ENCODE measurements at regions not wholly inside any gene's neighbourhood (a gene's known extent, or its start where the extent isn't known, plus 50 kb on each side); places are given as distances from the start of the nearest gene placed in this dataset.

DNA sequence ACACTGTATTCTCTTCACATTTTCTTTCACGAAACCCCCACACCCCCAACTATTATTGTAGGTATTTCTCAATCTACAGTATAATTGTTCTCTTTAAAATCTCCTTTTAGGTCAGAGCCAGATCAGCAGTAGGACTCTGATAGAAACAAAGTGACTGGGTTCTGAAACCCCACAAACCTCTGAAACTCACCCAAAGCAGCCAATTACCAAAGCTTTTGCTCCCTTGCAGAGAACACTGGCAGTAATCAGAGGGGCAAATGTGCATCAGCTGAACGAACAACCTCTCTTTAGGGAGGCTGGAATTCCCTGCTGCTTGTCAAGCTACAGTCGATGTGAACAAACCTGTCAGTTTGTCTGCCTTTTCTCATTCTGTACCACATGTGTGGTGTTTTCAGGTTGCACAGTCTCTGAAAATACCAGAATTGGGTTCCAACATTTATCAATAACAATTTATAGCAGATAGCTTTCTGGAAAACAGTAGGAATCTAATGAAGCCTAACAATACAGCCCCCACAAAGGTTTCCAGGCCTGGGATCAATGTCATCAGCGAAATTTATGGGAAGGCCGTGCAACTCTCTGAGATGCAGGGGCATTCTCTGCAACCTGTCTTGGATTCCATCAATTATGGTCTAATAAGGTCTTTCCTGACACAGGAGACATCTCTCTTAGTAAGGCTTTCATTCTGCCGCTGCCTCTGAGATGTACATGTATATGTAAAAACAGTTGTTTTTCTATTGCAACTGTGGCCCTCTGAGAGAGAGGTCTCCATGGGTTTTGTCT lies 395.9 kb downstream of the GPAT3 start:
- CTCF ChIA-PET = interaction anchor here (2.0 kb wide), 1 partner anchor 18 kb away, joined by 4 read pairs; no protein-coding TSS in a partner anchor
- POLR2A ChIA-PET = no interaction called here
- no peak for DNase-seq (ENCODE audit: extremely low spot score)
- TF ChIP-seq, protein P1, sequence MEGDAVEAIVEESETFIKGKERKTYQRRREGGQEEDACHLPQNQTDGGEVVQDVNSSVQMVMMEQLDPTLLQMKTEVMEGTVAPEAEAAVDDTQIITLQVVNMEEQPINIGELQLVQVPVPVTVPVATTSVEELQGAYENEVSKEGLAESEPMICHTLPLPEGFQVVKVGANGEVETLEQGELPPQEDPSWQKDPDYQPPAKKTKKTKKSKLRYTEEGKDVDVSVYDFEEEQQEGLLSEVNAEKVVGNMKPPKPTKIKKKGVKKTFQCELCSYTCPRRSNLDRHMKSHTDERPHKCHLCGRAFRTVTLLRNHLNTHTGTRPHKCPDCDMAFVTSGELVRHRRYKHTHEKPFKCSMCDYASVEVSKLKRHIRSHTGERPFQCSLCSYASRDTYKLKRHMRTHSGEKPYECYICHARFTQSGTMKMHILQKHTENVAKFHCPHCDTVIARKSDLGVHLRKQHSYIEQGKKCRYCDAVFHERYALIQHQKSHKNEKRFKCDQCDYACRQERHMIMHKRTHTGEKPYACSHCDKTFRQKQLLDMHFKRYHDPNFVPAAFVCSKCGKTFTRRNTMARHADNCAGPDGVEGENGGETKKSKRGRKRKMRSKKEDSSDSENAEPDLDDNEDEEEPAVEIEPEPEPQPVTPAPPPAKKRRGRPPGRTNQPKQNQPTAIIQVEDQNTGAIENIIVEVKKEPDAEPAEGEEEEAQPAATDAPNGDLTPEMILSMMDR (IDR thresholded peaks at IDR 0.05; ENCODE audit: control extremely low read depth, extremely low read depth, low read depth, missing control alignments) = no peak

DNA sequence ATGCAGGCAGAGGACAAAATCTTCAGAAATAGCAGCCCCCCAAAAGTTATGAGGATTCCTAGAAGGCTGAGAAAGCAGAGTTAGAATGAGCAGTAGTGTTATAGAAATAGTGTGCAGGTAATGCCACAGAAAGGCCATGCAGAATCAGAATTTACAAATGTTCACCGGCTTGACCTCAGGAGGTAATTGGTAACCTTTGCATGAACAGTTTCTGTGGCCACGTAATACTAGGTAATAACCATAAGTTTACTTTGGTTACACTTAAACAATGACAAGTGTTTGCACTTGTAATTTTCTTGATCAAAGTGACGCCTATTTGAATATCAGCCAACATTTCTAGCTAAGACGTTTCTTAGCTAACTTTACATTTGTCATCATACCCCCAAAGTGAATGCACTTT lies 393.6 kb downstream of the GPAT3 start:
- no peak for DNase-seq (ENCODE audit: extremely low spot score)
- TF ChIP-seq, protein P1 (IDR thresholded peaks at IDR 0.05; ENCODE audit: control extremely low read depth, extremely low read depth, low read depth, missing control alignments) = no peak
- CTCF ChIA-PET = no interaction called here
- POLR2A ChIA-PET = no interaction called here

DNA sequence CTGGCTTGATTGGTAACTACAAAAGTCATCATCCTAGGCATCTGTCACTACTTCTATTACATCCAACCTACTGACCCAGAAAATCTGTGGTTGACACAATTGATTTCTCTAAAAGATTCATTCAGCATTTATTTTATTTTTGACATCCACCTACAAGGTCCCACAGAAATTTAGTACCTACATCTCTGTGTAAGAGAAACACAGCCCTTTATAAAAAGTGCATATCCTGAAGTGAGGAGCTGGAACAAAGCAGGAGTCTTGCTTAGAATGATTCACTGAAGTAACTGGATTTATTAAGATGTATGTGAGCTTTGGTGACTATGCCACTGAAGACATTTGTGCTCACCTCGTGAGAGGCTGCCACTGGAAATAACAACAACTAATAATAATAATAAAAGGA lies 391.0 kb downstream of the GPAT3 start:
- CTCF ChIA-PET = interaction anchor here (1.5 to 1.7 kb wide), 2 partner anchors 10 to 24 kb away, joined by 4 to 5 read pairs; no protein-coding TSS in a partner anchor

DNA sequence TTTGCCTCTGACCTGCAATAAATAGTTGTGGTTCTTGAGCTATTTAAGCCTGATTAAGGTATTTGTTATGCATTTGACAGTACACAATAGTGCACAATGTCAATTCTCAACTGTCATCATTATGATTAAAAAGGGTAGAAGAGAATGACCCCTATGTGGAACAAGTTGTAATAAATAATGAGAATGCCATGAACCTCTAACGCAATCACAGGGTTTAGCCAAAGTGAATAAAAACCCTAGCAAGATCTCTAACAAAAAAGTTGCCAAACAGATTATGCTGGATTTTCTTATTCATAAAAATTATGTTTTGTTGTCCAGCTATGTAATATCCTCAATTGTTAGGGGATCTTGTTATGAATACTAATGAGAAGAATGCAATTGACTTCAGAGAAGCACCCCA lies 387.4 kb downstream of the GPAT3 start:
- CTCF ChIA-PET = interaction anchor here (0.8 kb wide), 1 partner anchor 9 kb away, joined by 3 read pairs; no protein-coding TSS in a partner anchor
- TF ChIP-seq, protein P1 (IDR thresholded peaks at IDR 0.05; ENCODE audit: control extremely low read depth, extremely low read depth, low read depth, missing control alignments) = no peak
- DNase-seq (ENCODE audit: extremely low spot score) = no peak

More for the DNA sequence above, 391.0 kb downstream of the GPAT3 start:
- POLR2A ChIA-PET = no interaction called here
- TF ChIP-seq, protein P1 (IDR thresholded peaks at IDR 0.05; ENCODE audit: control extremely low read depth, extremely low read depth, low read depth, missing control alignments) = no peak
- DNase-seq (ENCODE audit: extremely low spot score) = no peak

DNA sequence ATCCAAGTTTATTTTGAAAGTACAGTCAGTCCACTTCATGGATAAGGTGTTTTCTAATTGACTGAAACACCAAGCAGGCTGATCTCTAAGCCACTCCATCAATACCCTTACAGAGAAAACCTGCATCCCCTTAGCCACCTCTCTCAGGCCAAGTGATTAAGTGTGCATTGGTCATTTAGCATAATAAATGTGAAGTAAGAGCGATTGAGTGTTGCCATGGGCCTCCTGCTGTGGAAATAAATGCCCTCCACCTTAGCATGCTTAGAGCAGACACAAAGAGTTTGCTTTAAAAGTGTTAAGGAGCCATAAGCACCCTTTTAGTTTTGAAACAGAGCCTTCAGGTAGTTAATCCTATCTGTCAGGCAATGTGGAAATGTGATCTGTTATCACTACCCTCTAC lies 386.5 kb downstream of the GPAT3 start:
- no peak for DNase-seq (ENCODE audit: extremely low spot score)
- TF ChIP-seq, protein P1 (IDR thresholded peaks at IDR 0.05; ENCODE audit: control extremely low read depth, extremely low read depth, low read depth, missing control alignments) = no peak
- POLR2A ChIA-PET = no interaction called here
- CTCF ChIA-PET = interaction anchor here (0.8 kb wide), 1 partner anchor 8 kb away, joined by 3 read pairs; no protein-coding TSS in a partner anchor

More for the DNA sequence above, 387.4 kb downstream of the GPAT3 start:
- POLR2A ChIA-PET = interaction anchor here (0.6 kb wide), 1 partner anchor 168 kb away, joined by 4 read pairs; no protein-coding TSS in a partner anchor

DNA sequence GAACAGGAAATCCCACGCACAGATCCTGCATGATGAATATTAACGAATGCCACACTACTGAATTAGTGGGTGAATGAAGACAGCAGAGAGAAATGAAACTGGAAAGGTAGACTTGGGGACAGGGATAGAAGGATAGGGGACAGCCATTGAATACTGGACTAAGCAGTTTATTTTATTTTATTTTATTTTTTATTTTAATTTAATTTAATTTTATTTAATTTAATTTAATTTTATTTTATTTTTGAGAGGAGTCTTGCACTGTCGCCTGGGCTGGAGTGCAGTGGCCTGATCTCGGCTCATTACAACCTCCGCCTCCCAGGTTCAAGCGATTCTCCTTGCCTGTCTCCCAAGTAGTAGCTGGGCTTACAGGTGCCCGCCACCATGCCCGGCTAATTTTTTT lies 385.2 kb downstream of the GPAT3 start:
- DNase-seq (ENCODE audit: extremely low spot score) = no peak
- ChIA-PET POLR2A (no interaction called here), CTCF (no interaction called here)
- TF ChIP-seq, protein P1 (IDR thresholded peaks at IDR 0.05; ENCODE audit: control extremely low read depth, extremely low read depth, low read depth, missing control alignments) = no peak
